MCF 10A (cell line): ENCODE measurements at regions not wholly inside any gene's neighbourhood (a gene's known extent, or its start where the extent isn't known, plus 50 kb on each side); places are given as distances from the start of the nearest gene placed in this dataset.
"Not testable (repeated sequence)": the region's sequence is repeated elsewhere in the genome, so short reads cannot be mapped to it uniquely, and the experiment has no call there.

Experiments used
- BruUV-seq: library from RNA; stranded (reverse); fragments of 400-500 nt; replicated peaks from 2 replicates; lab custom pipeline; 2021; lab: Mats Ljungman, UMichigan
- CTCF ChIA-PET: fragments of 300-600 bp; sonication (Branson Sonifier 250); formaldehyde crosslinking; extraction: SDS; loops from one replicate; lab custom pipeline; 2021; ENCODE audit warnings: antibody characterized with exemption, inconsistent platforms; lab: Yijun Ruan, JAX
- POLR2A ChIA-PET: fragments of 300-600, 350-650 bp; sonication (Branson Sonifier 250); formaldehyde crosslinking; extraction: SDS; loops from one replicate; lab custom pipeline; 2020; ENCODE audit warnings: antibody characterized with exemption, inconsistent platforms; lab: Yijun Ruan, JAX
- DNase-seq: peaks from one replicate; pipeline ENCODE4 v3.0.0-alpha.2; 2018; ENCODE audit not compliant: unreplicated experiment
- H3K27ac Mint-ChIP-seq: one replicate; pipeline ENCODE4 v1.8.0; 2022; ENCODE audit warnings: mild to moderate bottlenecking, low read depth, mixed read lengths; ENCODE audit not compliant: unreplicated experiment
- H3K27me3 Mint-ChIP-seq: one replicate; pipeline ENCODE4 v1.8.0; 2022; ENCODE audit warnings: mixed read lengths; ENCODE audit not compliant: insufficient read depth, unreplicated experiment
- H3K36me3 Mint-ChIP-seq: one replicate; pipeline ENCODE4 v1.8.0; 2022; ENCODE audit warnings: mild to moderate bottlenecking, moderate library complexity, mixed read lengths; ENCODE audit not compliant: insufficient read depth, unreplicated experiment
- H3K4me1 Mint-ChIP-seq: one replicate; pipeline ENCODE4 v1.8.0; 2022; ENCODE audit warnings: mixed read lengths; ENCODE audit not compliant: insufficient read depth, unreplicated experiment
- H3K4me3 Mint-ChIP-seq: one replicate; pipeline ENCODE4 v1.8.0; 2022; ENCODE audit warnings: mild to moderate bottlenecking, moderate library complexity, mixed read lengths; ENCODE audit not compliant: unreplicated experiment
- H3K9me3 Mint-ChIP-seq: one replicate; pipeline ENCODE4 v1.8.0; 2022; ENCODE audit warnings: mixed read lengths; ENCODE audit not compliant: unreplicated experiment
- CTCF ChIP-seq: fragments of 200-600 bp; IDR thresholded peaks from one replicate; pipeline ENCODE4 v1.8.0; 2022; ENCODE audit warnings: antibody characterized with exemption, mild to moderate bottlenecking; ENCODE audit not compliant: unreplicated experiment
- intact Hi-C: fragments of 100-400 bp; cut with micrococcal nuclease; formaldehyde crosslinking; loops from 2 replicates; pipeline ENCODE4 v1.14.1; 2022

GRCh38 chr7:98788966-98789365 is 80.8 kb downstream of the TMEM130 start:
- no peak for DNase-seq
- ChIA-PET CTCF (interaction anchor here (0.5 to 0.6 kb wide), 2 partner anchors 13 to 46 kb away, joined by 3 read pairs; no protein-coding TSS in a partner anchor), POLR2A (interaction anchor here (0.9 to 1.2 kb wide), 2 partner anchors 18 kb away, joined by 3 to 4 read pairs; no protein-coding TSS in a partner anchor)
- Mint-ChIP-seq H3K27me3 (peaks cover 34% of the 10 kb centered on the region), H3K9me3 (no peaks in the 10 kb centered on the region), H3K27ac (no peak overlapping the region), H3K36me3 (no peaks in the 10 kb centered on the region), H3K4me1 (peaks cover 8% of the 10 kb centered on the region), H3K4me3 (no peak overlapping the region)
- intact Hi-C loops: no loop called here
- BruUV-seq: no TSS peak
- no peak for TF ChIP-seq CTCF

GRCh38 chr7:98794453-98794852 is 75.4 kb downstream of the TMEM130 start:
- H3K4me1 Mint-ChIP-seq, CTCF ChIA-PET, POLR2A ChIA-PET, BruUV-seq, H3K27ac Mint-ChIP-seq, H3K27me3 Mint-ChIP-seq, H3K36me3 Mint-ChIP-seq, H3K9me3 Mint-ChIP-seq, intact Hi-C loops, DNase-seq, H3K4me3 Mint-ChIP-seq: not testable (repeated sequence)

GRCh38 chr7:98795741-98796493 is 73.9 kb downstream of the TMEM130 start:
- CTCF ChIA-PET: interaction anchor here (1.1 to 1.2 kb wide), 3 partner anchors 35 to 50 kb away, joined by 4 to 7 read pairs (median 5); no protein-coding TSS in a partner anchor
- Mint-ChIP-seq H3K27ac (no peak overlapping the region), H3K36me3 (no peaks in the 10 kb centered on the region), H3K9me3 (peaks cover 7% of the 10 kb centered on the region), H3K27me3 (no peaks in the 10 kb centered on the region), H3K4me1 (no peaks in the 10 kb centered on the region), H3K4me3 (no peak overlapping the region)
- POLR2A ChIA-PET: no interaction called here
- no peak for TF ChIP-seq CTCF
- intact Hi-C loops: no loop called here
- DNase-seq: no peak
- no TSS peak for BruUV-seq
